ENCODE measurements at regions not wholly inside any gene's neighbourhood (a gene's known extent, or its start where the extent isn't known, plus 50 kb on each side); places are given as distances from the start of the nearest gene placed in this dataset.

DNA sequence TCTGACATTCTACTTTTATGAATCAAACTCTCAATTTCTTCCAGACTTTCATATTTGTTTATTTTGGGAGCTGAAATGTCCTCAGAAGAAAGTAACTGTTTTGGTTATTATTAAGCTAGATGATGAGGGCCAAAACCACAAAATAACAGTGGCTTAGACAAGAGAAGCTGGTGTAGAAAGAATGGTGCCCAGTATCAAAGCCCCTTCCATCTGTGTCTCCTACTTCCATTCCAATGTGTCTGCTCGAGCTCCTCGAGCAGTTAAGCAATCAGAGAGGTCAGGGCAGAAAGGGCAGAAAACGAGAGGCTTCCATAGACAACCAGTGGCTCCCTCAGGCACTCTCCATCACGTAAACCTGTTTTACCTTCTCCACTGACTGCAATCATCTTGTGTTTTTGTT lies 59.7 kb upstream of the MAGI1 start:
- Histone ChIP-seq H3K27me3 (ENCODE audit: insufficient read depth in 3 of 3, low read length in 2 of 3) (no peaks in the 10 kb centered on the region), H3K4me1 (no peaks in the 10 kb centered on the region), H3K27ac (no peak overlapping the region), H3K9me3 (no peaks in the 10 kb centered on the region), H3K4me3 (no peak overlapping the region), H3K36me3 (ENCODE audit: insufficient read depth in 1 of 2, low read depth in 1 of 2) (no peaks in the 10 kb centered on the region)
- no peak for TF ChIP-seq CTCF (IDR thresholded peaks at IDR 0.05)
- 65 to 83% (median 70%) methylated on average over 4 of the region's 4 CpGs for WGBS, 3 donors
- ATAC-seq (no peak), DNase-seq (no peak)
- intact Hi-C loops (cut with DNase I) = no loop called here

- WGBS, 3 donors = 92 to 97% (median 93%) methylated on average over 4 of the region's 4 CpGs
- H3K27ac ChIP-seq = no peak overlapping the region
- H3K4me3 ChIP-seq = no peak overlapping the region
- intact Hi-C loops (cut with DNase I) = no loop called here
- no peak for ATAC-seq
- H3K27me3 ChIP-seq (ENCODE audit: insufficient read depth in 3 of 3, low read length in 2 of 3) = no peaks in the 10 kb centered on the region
- no peak for DNase-seq
- no peak for TF ChIP-seq CTCF (IDR thresholded peaks at IDR 0.05)
- H3K4me1 ChIP-seq = no peaks in the 10 kb centered on the region
- H3K9me3 ChIP-seq = no peaks in the 10 kb centered on the region
- no peaks in the 10 kb centered on the region for H3K36me3 ChIP-seq (ENCODE audit: insufficient read depth in 1 of 2, low read depth in 1 of 2)
These were observed 58.9 kb upstream of the MAGI1 start for GRCh38 chr3:66097647-66098046.

GRCh38 chr3:66095295-66096001 lies 56.7 kb upstream of the MAGI1 start:
- H3K27me3 ChIP-seq (ENCODE audit: insufficient read depth in 3 of 3, low read length in 2 of 3) = no peaks in the 10 kb centered on the region
- H3K4me3 ChIP-seq = no peak overlapping the region
- intact Hi-C loops (cut with DNase I) = no loop called here
- no peak overlapping the region for H3K27ac ChIP-seq
- H3K36me3 ChIP-seq (ENCODE audit: insufficient read depth in 1 of 2, low read depth in 1 of 2) = no peaks in the 10 kb centered on the region
- no peak for TF ChIP-seq CTCF (IDR thresholded peaks at IDR 0.05)
- no peaks in the 10 kb centered on the region for H3K4me1 ChIP-seq
- ATAC-seq = no peak
- no peaks in the 10 kb centered on the region for H3K9me3 ChIP-seq
- no peak for DNase-seq
- WGBS, 3 donors = 41 to 58% (median 45%) methylated on average over 5 of the region's 5 CpGs

DNA sequence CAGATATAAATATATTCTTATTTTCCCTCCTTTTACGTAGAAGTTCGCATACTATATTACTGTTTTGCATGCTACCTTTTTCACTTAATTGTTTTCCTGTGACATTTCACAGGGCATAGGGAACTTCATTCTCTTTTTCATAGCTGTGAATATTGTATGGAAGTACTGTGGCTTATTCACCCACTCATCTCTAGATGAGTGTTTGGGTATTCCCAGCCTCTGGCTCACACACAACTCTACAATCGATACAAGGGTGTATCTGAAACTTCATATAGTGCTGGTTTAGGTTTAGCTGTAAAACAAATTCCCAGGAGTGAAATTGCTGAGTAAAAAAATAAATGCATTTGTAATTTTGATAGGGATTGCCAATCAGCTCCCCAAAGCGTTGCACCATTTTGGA lies 55.3 kb upstream of the MAGI1 start:
- no peak for TF ChIP-seq CTCF (IDR thresholded peaks at IDR 0.05)
- Histone ChIP-seq H3K36me3 (ENCODE audit: insufficient read depth in 1 of 2, low read depth in 1 of 2) (no peaks in the 10 kb centered on the region), H3K9me3 (no peaks in the 10 kb centered on the region), H3K4me1 (no peaks in the 10 kb centered on the region), H3K4me3 (no peak overlapping the region), H3K27ac (no peak overlapping the region), H3K27me3 (ENCODE audit: insufficient read depth in 3 of 3, low read length in 2 of 3) (no peaks in the 10 kb centered on the region)
- DNase-seq (no peak), ATAC-seq (no peak)
- WGBS, 3 donors = 91 to 94% (median 93%) methylated on average over 4 of the region's 4 CpGs
- intact Hi-C loops (cut with DNase I) = no loop called here

Data from psoas muscle (tissue), 7 donors.